ENCODE measurements at regions not wholly inside any gene's neighbourhood (a gene's known extent, or its start where the extent isn't known, plus 50 kb on each side); places are given as distances from the start of the nearest gene placed in this dataset.

- DNase-seq, result no peak
- intact Hi-C loops (cut with DNase I, micrococcal nuclease), result no loop called here
- no peaks in the 10 kb centered on the region for H3K36me3 ChIP-seq (ENCODE audit: insufficient read depth, low read length)
- H3K4me3 Mint-ChIP-seq, result no peak overlapping the region
- H3K9me3 ChIP-seq (ENCODE audit: control insufficient read depth in 1 of 2, insufficient read depth in 1 of 2, low read length in 2 of 2), result no peaks in the 10 kb centered on the region
- no peak for TF ChIP-seq CTCF (IDR thresholded peaks at IDR 0.05)
- H3K27me3 Mint-ChIP-seq, result peaks cover 11% of the 10 kb centered on the region
- H3K9me3 Mint-ChIP-seq, result peaks cover 2% of the 10 kb centered on the region
- no peaks in the 10 kb centered on the region for H3K36me3 Mint-ChIP-seq (ENCODE audit: low read depth)
- H3K4me1 Mint-ChIP-seq (ENCODE audit: low read depth), result no peaks in the 10 kb centered on the region
- no peak overlapping the region for H3K27ac Mint-ChIP-seq
- CTCF ChIA-PET, result no interaction called here
- POLR2A ChIA-PET, result no interaction called here
- H3K27ac ChIP-seq (ENCODE audit: low read depth in 1 of 2, low read length in 2 of 2), result no peak overlapping the region
- no peaks in the 10 kb centered on the region for H3K4me1 ChIP-seq (ENCODE audit: insufficient read depth, low read length)
- H3K4me3 ChIP-seq (ENCODE audit: low read length), result no peak overlapping the region
- no peak for ATAC-seq (ENCODE audit: poor library complexity)
- no peaks in the 10 kb centered on the region for H3K27me3 ChIP-seq (ENCODE audit: control insufficient read depth in 1 of 2, insufficient read depth in 2 of 2, low read length in 2 of 2)
Measured at GRCh38 chr2:55751966-55752365, 58.3 kb upstream of the PNPT1 start.

GRCh38 chr2:55743583-55743982, 49.9 kb upstream of the PNPT1 start:
- Histone ChIP-seq H3K4me1 (ENCODE audit: insufficient read depth, low read length) (no peaks in the 10 kb centered on the region), H3K36me3 (ENCODE audit: insufficient read depth, low read length) (no peaks in the 10 kb centered on the region), H3K4me3 (ENCODE audit: low read length) (no peak overlapping the region), H3K27me3 (ENCODE audit: control insufficient read depth in 1 of 2, insufficient read depth in 2 of 2, low read length in 2 of 2) (no peaks in the 10 kb centered on the region), H3K9me3 (ENCODE audit: control insufficient read depth in 1 of 2, insufficient read depth in 1 of 2, low read length in 2 of 2) (no peaks in the 10 kb centered on the region), H3K27ac (ENCODE audit: low read depth in 1 of 2, low read length in 2 of 2) (no peak overlapping the region)
- intact Hi-C loops (cut with DNase I, micrococcal nuclease), result no loop called here
- DNase-seq (no peak), ATAC-seq (ENCODE audit: poor library complexity) (no peak)
- ChIA-PET POLR2A (no interaction called here), CTCF (no interaction called here)
- Mint-ChIP-seq H3K27me3 (peaks cover 33% of the 10 kb centered on the region), H3K4me1 (ENCODE audit: low read depth) (no peaks in the 10 kb centered on the region), H3K4me3 (no peak overlapping the region), H3K36me3 (ENCODE audit: low read depth) (no peaks in the 10 kb centered on the region), H3K27ac (no peak overlapping the region), H3K9me3 (no peaks in the 10 kb centered on the region)
- no peak for TF ChIP-seq CTCF (IDR thresholded peaks at IDR 0.05)

All from CD4-positive, alpha-beta T cell (primary cell).